ENCODE measurements at regions not wholly inside any gene's neighbourhood (a gene's known extent, or its start where the extent isn't known, plus 50 kb on each side); places are given as distances from the start of the nearest gene placed in this dataset.

DNA sequence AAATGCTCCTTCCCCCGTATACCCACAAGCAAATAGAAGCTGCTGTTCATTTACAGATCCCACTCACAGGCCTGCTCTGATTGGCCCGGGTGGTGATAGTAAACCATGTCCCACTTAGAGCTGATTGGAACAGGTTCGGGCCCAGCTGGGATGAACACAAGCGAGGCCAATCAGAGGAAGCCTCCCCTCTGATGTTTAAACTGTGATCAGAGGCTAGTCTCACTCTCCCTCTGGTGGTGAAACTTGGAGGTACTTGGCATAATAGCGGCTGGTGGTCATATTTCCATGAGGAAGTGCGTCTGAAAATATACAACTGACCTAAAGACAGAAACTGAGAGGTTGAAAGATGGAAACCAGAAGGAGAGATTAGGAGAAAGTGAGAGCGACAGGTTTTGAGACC lies 51.5 kb upstream of the TRPC3 start:
- TF ChIP-seq, protein P1, sequence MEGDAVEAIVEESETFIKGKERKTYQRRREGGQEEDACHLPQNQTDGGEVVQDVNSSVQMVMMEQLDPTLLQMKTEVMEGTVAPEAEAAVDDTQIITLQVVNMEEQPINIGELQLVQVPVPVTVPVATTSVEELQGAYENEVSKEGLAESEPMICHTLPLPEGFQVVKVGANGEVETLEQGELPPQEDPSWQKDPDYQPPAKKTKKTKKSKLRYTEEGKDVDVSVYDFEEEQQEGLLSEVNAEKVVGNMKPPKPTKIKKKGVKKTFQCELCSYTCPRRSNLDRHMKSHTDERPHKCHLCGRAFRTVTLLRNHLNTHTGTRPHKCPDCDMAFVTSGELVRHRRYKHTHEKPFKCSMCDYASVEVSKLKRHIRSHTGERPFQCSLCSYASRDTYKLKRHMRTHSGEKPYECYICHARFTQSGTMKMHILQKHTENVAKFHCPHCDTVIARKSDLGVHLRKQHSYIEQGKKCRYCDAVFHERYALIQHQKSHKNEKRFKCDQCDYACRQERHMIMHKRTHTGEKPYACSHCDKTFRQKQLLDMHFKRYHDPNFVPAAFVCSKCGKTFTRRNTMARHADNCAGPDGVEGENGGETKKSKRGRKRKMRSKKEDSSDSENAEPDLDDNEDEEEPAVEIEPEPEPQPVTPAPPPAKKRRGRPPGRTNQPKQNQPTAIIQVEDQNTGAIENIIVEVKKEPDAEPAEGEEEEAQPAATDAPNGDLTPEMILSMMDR (IDR thresholded peaks at IDR 0.05 in 4 of 5, conservative IDR thresholded peaks at IDR 0.05 in 1 of 5), result no peak
- no peak for TF ChIP-seq POLR2A (IDR thresholded peaks at IDR 0.05)

All from gastrocnemius medialis (tissue), 4 donors.